H1 (cell line): ENCODE measurements at regions not wholly inside any gene's neighbourhood (a gene's known extent, or its start where the extent isn't known, plus 50 kb on each side); places are given as distances from the start of the nearest gene placed in this dataset.

ENCODE experiments used
- POLR2A ChIP-seq, 2 experiments: IDR thresholded peaks; 1 replicate in 1 of 2; 2 replicates in 1 of 2; pipeline ENCODE4 v1.6.1; 2011; ENCODE audit warnings: low read depth in 2 of 2, low read length in 2 of 2, mild to moderate bottlenecking in 2 of 2; ENCODE audit errors: control extremely low read depth in 1 of 2
- RAD21 ChIP-seq, 2 experiments: IDR thresholded peaks in 1 of 2; conservative IDR thresholded peaks in 1 of 2; 2 replicates each; pipeline ENCODE4 v1.6.1; 2011; ENCODE audit warnings: low read depth in 2 of 2, low read length in 2 of 2, improper control_type of control experiment in 1 of 2, inconsistent platforms in 1 of 2, mild to moderate bottlenecking in 1 of 2, moderate library complexity in 1 of 2
- SP1 ChIP-seq: IDR thresholded peaks from 2 replicates; pipeline ENCODE4 v1.6.1; 2011; ENCODE audit warnings: low read depth, low read length
- SUZ12 ChIP-seq: fragments of 200-600 bp; sonication (generic); IDR thresholded peaks from 2 replicates; pipeline ENCODE4 v1.6.1; 2012; ENCODE audit warnings: mild to moderate bottlenecking, inconsistent platforms, low read length, moderate library complexity, mixed read lengths
- TF ChIP-seq, protein P1 (sequence below), 3 experiments: IDR thresholded peaks; 1 replicate in 2 of 3; 2 replicates in 1 of 3; pipeline versions ENCODE4 v1.5.1 to v1.6.1; 2011; ENCODE audit warnings: low read length in 3 of 3, mild to moderate bottlenecking in 3 of 3, inconsistent platforms in 2 of 3, low read depth in 1 of 3, moderate library complexity in 1 of 3; ENCODE audit not compliant: insufficient read depth in 1 of 3; ENCODE audit errors: control extremely low read depth in 1 of 3

DNA sequence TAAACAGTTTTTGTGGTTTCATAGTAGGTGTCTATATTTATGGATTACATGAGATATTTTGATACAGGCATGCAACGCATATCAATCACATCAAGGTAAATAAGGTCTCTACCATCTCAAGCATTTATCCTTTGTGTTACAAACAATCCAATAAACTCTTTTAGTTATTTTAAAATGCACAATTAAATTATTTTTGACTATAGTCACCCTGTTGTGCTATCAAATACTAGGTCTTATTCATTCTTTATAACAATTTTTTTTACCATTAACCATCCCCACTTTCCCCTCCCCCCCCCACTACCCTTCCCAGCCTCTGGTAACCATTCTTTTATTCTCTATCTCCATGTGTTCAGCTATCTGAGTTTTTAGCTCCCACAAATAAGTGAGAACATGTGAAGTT, 175.7 kb upstream of the FBXO33 start:
- TF ChIP-seq SP1: no peak
- TF ChIP-seq SUZ12: no peak
- no peak for TF ChIP-seq POLR2A (IDR thresholded peaks at IDR 0.05; ENCODE audit: control extremely low read depth in 1 of 2, low read depth in 2 of 2, low read length in 2 of 2)
- TF ChIP-seq RAD21 (IDR thresholded peaks at IDR 0.05 in 1 of 2, conservative IDR thresholded peaks at IDR 0.05 in 1 of 2; ENCODE audit: low read depth in 2 of 2, low read length in 2 of 2): no peak
- TF ChIP-seq, protein P1, sequence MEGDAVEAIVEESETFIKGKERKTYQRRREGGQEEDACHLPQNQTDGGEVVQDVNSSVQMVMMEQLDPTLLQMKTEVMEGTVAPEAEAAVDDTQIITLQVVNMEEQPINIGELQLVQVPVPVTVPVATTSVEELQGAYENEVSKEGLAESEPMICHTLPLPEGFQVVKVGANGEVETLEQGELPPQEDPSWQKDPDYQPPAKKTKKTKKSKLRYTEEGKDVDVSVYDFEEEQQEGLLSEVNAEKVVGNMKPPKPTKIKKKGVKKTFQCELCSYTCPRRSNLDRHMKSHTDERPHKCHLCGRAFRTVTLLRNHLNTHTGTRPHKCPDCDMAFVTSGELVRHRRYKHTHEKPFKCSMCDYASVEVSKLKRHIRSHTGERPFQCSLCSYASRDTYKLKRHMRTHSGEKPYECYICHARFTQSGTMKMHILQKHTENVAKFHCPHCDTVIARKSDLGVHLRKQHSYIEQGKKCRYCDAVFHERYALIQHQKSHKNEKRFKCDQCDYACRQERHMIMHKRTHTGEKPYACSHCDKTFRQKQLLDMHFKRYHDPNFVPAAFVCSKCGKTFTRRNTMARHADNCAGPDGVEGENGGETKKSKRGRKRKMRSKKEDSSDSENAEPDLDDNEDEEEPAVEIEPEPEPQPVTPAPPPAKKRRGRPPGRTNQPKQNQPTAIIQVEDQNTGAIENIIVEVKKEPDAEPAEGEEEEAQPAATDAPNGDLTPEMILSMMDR (IDR thresholded peaks at IDR 0.05; ENCODE audit: control extremely low read depth in 1 of 3, insufficient read depth in 1 of 3, low read depth in 1 of 3, low read length in 3 of 3): no peak
